NCI-H446 (cell line): ENCODE measurements at regions not wholly inside any gene's neighbourhood (a gene's known extent, or its start where the extent isn't known, plus 50 kb on each side); places are given as distances from the start of the nearest gene placed in this dataset.

ENCODE experiments used
- DNase-seq, 2 experiments: peaks; one replicate each; lab custom pipeline; 2025; lab: John Stamatoyannopoulos, UW

DNA sequence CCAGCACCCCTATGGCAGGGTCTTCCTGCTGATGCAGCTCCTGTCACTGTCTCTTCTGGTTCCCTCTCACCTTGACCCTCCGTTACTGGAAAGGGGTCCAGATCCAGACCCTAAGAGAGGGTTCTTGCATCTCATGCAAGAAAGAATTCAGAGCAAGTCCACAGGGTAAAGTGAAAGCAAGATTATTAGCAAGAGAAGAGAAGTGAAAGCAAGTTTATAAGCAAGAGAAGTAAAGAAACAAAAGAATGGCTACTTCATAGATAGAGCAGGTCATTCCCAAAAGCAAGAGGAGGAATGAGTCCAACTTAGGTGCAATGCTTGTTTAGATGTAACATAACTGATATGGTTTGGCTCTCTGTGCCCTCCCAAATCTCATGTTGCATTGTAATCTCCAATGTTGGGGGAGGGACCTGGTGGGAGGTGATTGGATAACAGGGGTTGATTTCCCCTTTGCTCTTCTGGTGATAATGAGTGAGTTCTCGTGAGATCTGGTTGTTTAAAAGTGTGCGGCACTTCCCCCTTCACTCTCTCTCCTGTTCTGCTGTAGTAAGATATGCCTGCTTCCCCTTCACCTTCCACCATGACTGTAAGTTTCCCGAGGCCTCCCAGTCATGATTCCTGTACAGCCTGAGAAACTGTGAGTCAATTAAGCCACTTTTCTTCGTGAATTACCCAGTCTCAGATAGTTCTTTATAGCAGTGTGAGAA is 183.3 kb downstream of the MED10 start:
- no peak for DNase-seq

DNA sequence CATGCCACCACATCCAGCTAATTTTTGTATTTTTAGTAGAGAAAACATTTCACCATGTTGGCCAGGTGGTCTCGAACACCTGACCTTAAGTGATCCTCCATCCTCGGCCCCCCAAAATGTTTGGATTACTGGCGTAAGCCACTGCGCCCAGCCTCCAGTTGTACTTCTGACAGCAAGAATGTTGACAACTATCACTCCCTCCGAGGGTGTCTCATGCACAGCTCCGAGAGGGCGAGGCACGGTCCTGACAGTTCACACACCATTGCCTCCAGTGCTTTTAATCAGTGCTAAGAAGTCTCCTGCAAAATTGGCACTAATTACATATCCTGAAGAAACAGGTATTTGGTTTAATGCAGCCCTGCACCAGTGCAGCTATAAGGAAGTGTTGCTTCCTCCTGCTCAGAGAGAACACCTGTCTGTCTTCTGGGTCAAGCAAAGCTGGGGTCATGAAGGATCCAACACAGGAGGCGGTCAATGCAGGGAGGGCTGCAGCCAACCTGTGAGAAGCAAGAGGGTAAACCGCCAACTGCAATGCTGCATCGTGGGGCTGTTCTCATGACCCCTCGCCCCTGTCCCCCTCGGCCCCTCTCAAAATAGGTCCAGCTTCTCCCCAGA is 184.0 kb downstream of the MED10 start:
- no peak for DNase-seq

DNA sequence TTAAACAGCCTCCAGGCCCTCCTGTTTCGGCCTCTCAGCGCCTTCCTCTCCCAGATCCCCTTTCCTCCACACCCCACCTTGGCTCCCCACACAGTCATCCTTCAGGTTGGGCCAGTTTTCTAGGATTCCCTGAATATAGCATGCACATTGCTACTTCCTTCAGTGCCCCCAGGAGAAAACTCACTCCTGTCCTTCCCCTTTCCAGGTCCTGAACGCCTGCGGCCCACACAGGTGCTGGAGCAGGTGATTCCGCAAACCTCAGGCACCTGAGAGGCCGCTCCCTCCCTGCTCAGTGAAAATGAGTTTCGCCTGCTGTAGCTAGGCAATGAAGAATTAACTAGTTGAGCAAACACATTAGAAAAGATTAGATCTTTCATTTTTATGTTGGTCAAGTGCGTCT is 185.0 kb downstream of the MED10 start:
- no peak for DNase-seq

DNA sequence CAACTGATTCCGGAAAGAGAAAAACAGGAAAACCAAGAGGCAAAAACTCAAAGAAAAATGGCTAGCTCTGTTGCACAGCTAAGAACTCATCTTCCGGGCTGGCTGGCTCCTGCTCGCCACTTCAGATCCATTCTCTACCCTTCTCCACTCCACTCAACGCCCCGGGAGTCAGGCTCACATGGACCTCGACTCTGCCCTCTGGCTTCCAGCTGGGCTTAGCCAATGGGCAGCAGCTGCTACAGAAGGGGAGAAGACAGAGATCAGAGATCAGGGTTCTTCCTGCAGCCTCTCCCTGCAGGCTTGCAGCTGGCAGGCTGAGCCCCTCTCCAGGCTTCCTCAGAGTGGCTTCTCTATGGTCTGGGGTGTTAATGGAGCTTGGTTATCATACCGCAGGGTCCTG is 187.5 kb downstream of the MED10 start:
- no peak for DNase-seq

DNA sequence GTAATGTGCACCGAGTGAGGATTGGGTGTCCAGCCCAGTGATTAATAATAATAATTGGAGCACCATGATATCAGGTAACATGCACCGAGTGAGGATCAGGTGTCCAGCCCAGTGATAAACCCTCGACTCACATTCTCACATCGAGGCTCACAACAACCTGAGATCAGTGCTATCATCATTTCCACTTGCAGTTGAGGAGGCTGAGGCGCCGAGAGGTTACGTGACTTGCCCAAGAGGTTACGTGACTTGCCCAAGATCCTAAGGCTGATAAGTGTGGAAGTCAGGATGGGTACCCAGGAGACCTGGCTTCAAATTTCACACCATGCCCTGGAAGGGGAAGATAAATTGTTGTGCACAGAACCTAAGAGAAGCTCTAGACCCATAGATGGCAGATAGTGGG is 189.4 kb downstream of the MED10 start:
- no peak for DNase-seq

DNA sequence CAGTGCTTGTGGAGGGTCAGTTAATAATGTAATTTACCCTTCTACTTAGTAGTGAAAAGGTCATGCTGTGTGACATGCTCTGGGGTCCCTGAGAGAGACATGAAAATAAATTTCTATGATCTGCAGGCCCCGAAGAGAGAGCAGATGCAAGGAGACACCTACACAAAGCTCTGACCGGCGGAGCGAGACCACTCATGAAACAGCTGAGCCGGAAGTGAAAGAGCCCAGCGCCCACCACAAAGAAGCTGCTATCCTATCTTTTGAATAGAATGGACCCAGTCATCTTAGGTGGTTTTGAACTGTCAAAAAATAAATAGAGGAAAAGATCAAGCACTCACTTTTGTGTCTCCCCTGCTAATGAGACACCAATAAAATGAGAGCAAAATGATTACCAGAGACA is 190.0 kb downstream of the MED10 start:
- DNase-seq = no peak

DNA sequence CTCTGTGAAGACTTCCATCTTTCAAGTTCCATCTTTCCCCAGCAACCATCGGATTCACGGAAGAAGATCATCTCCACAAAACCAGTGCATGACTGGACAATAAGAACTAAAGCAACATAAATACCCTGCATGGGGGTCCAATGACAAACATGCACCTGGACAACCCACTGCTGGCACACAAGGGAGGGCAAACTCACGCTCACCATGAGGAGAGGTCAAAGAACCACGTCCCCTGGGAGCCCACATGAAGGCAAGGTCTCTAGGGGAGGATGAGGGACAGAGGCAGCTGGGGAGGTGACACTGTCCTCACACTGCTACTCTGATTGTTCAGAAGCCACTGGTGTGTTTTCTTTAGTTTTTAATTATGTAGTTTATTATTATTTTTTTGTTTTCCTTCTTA is 190.8 kb downstream of the MED10 start:
- no peak for DNase-seq

DNA sequence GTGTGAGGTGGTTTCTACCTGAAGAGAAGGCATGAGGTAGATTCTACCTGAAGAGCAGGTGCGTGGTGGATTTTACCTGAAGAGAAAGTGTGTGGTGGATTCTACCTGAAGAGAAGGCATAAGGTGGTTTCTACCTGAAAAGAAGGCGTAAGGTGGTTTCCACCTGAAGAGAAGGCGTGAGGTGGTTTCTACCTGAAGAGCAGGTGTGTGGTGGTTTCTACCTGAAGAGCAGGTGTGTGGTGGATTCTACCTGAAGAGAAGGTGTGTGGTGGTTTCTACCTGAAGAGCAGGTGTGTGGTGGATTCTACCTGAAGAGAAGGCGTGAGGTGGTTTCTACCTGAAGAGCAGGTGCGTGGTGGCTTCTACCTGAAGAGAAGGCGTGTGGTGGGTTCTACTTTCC is 192.8 kb downstream of the MED10 start:
- no peak for DNase-seq

DNA sequence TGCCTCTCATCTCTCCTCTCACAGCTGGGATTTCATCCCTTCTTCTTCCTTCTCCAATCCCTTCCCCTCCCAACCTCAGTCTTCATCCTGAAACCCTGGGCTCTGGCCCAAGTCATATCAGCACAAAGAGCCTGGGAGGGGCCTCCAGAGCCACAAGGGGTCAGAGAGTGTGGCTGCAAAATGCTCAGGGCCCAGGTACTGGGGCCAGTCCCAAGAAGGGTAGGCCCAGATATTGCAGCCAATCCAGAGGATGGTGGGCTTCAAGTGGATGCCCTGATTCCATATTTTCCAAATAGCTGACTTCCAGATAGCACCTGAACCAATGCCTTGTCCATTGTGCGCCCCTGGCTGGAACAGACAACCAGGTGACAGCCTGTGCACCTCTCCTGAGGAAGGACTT is 193.9 kb downstream of the MED10 start:
- DNase-seq = no peak

DNA sequence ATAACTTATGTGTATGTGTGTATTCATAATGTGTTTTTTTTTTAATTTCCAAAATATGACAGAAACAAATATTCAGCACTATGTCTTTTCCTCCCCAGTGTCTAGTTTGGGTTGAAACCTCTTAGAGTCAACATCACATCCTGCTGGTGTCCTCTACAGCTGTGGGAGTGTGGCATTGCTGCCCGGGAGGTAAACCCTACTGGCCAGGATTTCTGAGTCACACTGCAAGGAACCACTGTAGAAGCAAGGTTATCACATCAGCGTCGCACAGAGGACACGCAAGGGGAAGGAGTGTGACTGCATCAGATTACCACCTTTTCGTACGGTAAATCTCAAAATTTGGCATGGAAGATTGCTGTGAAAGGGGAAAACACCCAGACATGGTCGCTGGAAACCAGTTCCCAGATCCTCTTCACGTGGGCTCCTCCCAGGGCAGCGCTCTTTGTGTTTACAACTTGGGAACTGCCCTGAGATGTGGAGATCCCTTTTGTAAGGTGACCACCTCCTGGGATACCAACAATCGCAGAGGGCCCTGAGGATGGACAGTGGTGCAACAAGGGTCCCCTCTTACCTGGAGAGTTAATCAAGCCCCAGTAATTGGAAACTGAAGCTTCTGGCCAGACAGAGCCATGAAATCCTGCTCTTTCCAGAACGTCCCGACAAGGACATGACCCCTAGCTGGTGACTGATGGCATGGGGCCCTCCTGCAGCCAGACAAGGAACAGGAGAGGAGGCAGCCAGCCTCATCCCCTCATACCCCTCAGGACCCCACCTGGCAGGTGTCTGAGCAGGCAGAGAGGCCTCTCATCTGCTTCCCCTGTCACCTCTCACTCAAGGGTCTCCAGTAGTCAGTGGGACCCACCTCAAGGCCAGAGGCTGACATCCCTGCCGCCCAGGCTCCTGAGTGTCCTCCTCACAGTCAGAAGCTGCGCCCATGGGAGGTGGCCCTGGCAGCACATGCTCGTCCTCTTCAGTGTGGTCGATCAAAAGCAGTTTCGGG is 194.7 kb downstream of the MED10 start:
- no peak for DNase-seq

DNA sequence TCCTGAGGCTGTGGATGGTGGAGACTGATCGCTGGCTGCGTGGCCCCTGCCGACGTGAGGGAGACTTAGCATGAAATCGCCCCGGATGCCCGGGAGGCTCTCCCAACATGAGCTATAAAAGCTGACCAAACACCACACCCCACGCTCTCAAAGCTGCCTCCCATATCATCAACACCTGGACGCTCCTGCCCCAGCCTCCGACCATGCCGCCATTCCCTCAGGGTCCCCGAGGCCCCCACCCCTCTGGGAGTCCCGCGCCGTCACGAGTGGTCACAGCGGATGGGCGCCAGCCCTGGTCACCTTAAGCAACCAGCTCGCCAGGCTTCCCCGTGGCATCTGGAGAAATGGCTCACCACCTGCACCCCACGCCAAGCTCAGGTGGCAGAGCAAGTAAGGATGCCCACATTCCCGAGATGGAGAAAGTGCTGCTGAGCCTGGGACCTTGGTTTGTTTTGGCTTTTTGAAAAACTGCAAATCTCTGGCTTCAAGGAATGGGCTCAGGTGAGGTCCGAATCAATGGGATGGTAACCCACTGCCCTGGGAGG is 196.0 kb downstream of the MED10 start:
- DNase-seq = no peak

DNA sequence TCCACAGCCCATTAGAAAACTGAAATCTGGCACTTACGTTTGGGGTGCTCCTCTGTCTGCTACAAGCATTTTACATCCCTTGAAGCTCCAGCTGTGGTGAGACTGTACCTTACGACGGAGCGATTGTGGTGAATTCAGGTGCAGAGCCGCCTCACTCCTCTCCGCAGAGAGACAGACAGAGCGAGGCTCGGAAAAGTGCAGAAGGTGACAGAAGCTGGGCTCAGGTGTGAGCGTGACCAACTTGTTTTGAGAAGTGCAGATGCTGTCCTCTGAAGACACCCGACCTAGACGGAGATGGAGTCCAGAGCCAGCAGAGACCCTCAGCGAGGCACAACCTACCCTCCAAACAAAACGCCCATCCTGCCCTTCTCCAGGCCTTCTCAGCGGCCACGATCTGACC is 196.5 kb downstream of the MED10 start:
- DNase-seq = no peak

DNA sequence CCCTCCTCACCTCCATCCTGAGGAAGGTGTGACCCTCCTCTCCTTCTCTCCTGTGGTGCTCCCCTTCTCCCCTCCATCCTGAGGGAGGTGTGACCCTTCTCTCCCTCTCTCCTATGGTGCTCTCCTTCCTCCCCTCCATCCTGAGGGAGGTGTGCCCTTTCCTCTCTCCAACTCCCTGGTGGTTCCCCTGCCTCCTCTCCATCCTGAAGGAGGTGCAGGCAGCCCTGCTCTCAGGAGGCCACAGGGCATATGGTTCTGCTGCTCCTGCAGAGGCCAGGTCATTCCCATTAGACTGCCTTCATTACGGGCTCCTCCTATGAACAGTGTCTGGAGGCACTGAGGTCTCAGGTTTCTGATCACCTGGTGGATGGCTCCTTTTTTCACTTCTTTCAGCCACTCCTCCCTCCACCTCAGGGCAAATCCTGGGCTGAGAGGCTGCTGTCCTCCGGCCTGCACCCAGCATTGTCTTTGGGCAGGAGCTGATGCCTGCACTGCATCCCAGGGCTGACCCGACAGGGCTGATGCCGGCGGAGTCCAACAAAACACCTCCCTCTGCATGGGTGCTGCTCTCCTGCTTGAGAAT is 197.1 kb downstream of the MED10 start:
- DNase-seq = no peak

DNA sequence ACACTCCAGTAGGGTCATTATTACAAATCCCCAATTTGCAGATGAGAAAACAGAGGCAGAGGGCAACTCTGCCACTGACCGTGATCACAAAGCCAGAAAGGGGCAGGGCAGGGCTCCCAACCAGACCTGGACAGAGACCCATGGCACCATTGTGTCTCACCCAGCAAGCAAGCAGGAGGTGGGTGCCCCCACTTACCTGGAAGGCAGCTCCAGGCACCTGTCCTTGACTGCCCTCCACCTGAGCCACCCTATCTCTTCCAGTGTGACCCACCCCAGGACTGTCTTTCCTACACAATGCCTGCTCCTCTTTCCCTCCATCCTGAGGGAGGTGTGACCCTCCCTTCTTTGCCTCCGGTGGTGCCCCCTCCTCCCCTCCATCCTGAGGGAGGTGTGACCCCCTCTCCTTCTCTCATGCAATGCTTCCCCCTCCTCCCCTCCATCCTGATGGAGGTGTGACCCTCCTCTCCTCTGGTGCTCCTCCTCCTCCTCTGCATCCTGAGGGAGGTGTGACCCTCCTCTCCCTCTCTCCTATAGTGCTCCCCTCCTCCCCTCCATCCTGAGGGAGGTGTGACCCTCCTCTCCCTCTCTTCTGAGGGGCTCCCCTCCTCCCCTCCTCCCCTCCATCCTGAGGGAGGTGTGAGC is 198.0 kb downstream of the MED10 start:
- DNase-seq = no peak

DNA sequence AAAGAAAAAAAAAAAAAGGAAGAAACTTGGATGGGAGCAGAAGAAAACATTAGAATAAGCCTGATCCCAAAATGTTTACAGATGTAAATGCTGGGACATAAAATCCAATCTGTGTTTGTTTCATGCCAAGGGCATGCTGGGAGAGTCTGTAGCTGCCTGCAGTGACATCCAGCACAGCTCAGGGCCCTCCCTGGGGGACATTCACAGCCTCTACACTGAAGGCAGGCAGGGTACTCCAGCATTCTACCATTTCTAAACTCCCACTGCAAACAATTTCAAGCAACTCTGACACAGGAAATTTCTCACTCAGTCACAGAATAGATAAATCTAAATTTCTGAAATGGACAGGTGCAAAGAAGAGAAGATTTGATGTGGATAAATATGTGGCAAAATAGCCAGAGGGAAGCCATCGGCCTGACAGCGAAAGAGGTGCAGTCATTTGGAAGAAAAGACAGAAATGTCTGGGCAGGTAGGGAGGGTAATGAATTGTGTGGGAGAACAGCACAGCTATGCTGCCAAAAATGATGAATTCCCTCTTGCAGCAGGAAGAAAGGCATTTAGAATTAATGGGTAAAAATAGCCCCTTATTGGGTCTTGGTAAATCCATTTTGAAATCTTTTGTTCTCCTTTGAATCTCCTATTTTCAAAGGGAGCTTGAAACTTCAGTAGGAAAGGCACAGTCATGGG is 199.4 kb downstream of the MED10 start:
- DNase-seq = no peak

DNA sequence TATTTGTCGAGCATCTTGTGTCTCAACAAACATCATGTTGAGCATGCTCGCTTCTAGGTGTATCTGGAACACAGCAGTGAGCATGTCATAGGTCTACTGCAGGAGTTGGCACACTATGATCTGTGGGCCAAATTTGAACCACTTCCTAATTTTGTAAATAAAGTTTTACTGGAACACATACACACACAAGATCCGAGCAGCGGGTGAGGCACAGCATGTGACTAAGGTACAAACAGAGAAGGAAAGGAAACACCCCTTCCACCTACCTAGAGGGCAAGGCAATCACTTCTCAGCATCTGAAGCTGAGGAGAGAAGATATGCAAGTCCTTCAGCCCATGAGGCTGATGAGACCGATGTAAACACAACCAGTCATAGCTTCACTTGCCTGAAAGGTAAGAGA is 200.4 kb downstream of the MED10 start:
- DNase-seq = no peak

DNA sequence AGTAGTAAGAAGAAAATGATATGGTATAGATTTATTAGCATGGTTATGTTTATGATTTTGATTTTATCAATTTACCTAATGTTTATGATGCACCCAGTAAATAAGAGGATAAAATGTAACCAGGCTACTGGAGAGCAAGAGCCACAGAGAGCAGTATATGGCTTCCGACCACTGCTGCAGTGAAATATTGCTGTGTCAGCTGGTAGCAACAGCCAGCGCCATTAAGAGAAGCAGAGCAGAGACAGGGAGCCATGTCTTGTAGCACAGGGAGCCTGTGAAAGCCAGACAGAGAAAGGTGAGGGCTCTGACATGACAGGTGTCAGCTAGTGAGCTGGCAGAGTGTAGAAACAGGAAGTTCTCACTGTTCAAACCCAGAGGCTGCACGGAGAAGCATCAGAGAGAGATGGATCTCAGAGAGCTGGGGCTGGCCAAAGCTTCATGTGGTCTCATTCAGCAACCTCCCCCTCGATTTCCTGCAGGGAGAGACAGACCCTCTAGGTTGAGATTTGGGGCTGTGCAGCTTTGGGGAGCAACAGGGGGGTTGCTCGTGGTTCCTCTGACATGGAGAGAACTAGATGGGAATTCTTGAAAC is 202.1 kb downstream of the MED10 start:
- no peak for DNase-seq

DNA sequence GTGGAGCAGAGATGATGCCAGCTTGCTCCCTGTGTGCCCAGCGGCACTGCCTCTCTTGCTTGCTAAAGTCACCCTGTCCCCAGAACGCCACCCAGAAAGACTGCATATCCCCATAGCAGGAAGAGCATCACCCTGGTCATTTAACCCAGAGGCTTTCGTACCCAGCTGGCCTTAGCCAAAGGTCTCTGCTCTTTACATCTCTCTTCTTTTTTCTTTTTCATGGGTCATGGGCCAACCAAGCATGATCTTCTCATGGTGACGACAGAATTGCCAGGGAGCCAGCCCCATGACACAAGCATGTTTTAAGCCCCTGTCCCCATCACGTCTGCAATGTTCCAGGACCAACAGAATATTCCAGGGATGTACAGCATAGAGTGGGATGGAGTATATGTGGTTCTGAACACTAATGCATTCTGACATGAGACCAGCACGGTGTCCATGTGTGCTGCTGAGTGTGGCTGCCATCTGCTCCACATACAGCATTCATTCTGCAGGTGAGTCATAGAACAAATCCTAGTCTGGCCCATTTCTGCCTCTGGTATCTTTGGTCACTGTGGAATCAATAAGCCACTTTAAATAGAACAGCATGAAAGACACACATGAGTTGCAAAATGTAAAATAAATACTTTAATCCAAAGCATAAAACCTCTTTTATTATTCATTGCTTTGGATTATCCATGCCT is 203.0 kb downstream of the MED10 start:
- DNase-seq = no peak

DNA sequence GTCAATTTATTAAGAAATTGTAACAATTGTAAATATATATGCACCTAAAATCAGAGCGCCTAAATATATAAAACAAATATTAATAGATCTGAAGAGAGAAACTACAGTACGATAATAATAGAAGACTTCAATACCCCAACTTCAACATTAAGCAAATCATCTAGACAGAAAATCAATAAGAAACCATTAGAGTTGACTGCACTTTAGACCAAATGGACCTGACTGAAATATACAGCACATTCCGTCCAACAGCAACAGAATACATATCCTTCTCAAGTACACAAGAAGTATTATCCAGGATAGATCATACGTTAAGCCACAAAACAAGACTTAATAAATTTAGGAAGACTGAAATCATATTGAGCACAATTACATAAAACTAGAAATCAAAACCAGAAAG is 208.7 kb downstream of the MED10 start:
- no peak for DNase-seq
